Right cardiac atrium (tissue), 5 donors: ENCODE measurements at regions not wholly inside any gene's neighbourhood (a gene's known extent, or its start where the extent isn't known, plus 50 kb on each side); places are given as distances from the start of the nearest gene placed in this dataset.

Experiments used
- ATAC-seq, 2 donors: fragments of 200-7000 bp; cut with Tn5 transposase; one replicate each; pipeline versions ENCODE4 v1.8.0 to v1.9.1; 2020; ENCODE audit warnings: moderate library complexity in 2 of 2, mild to moderate bottlenecking in 1 of 2
- DNase-seq, 3 donors: peaks; one replicate each; pipeline ENCODE4 v3.0.0-alpha.2; 2020
- H3K27ac ChIP-seq: one replicate; pipeline ENCODE4 v1.5.1; 2013; ENCODE audit warnings: mild to moderate bottlenecking, low read length, control low read depth, moderate library complexity
- H3K27me3 ChIP-seq: one replicate; pipeline ENCODE4 v1.6.1; 2013; ENCODE audit not compliant: control insufficient read depth, insufficient read depth
- H3K4me1 ChIP-seq: one replicate; pipeline ENCODE4 v1.6.1; 2013; ENCODE audit warnings: low read length; ENCODE audit not compliant: control insufficient read depth, insufficient read depth
- H3K4me3 ChIP-seq: one replicate; pipeline ENCODE4 v1.5.1; 2013; ENCODE audit warnings: low read length, control low read depth
- H3K9me3 ChIP-seq: one replicate; pipeline ENCODE4 v1.6.1; 2013; ENCODE audit warnings: low read length; ENCODE audit not compliant: control insufficient read depth
- WGBS: extraction: QIAGEN DNeasy Blood & Tissue Kit; methylation state at CpG from one replicate; pipeline ENCODE4 v1.1.7; 2013; 5-methylcytosine and 5-hydroxymethylcytosine counted together
- intact Hi-C, 4 donors: fragments of 100-400 bp; cut with DNase I; formaldehyde crosslinking; loops; one replicate each; pipeline versions ENCODE4 v1.11.0 to v1.14.0; 2022 to 2023
- donor health status: healthy with polysubstance abuse.
- donor health status: DM: no; HTN: yes; CAD: no.
- donor health status: DM: no; HTN: no; CAD: no.
- donor health status: DM: no; HTN: yes; CAD: no; lungs with severe emphysema.
- donor health status: DM: yes; HTN: yes; CAD: no.

DNA sequence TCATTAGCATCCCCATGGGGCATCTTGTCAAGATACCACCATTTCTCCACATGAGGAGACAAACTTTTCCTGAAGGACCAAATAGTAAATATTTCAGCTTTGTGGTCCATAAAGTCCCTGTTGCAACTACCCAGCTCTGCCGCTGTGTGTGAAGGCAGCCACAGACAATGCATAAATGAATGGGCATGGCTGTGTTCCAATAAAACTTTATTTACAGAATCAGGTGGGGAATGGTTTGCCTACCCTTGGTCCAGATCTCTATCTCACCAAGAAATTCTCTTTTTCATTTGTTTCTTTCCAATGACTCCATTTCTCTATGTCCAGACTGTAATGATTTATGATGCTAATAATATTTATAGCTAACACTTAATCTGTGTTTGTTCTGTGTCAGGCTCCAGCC lies 409.3 kb upstream of the TBX3 start:
- no peaks in the 10 kb centered on the region for H3K27me3 ChIP-seq
- H3K27ac ChIP-seq, result no peak overlapping the region
- DNase-seq, result no peak
- H3K9me3 ChIP-seq, result no peaks in the 10 kb centered on the region
- intact Hi-C loops, result no loop called here
- H3K4me1 ChIP-seq, result no peaks in the 10 kb centered on the region
- ATAC-seq, result no peak
- 98% methylated on average over 1 of the region's 1 CpG for WGBS
- H3K4me3 ChIP-seq, result no peak overlapping the region

DNA sequence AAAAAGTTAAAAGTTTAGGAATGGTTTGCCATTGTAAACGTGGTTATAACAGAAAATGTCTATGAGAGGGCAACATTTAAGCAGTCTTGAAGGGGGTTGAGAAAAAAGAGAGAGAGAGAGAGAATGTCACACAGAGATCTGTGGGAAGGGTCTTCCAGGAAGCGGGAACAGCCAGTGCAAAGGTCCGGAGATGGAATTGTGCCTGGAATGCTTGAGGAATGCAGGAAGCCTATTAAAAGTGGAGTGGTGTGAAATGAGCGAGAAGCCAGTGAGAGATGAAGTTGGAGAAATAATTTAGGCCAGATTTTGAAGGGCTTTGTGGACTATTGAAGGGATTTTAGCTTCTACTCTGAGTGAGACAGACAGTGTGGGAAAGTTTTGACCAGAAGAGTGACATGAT lies 406.8 kb upstream of the TBX3 start:
- ATAC-seq, result no peak
- no peaks in the 10 kb centered on the region for H3K27me3 ChIP-seq
- no peak overlapping the region for H3K4me3 ChIP-seq
- 81% methylated on average over 4 of the region's 4 CpGs for WGBS
- H3K9me3 ChIP-seq, result no peaks in the 10 kb centered on the region
- intact Hi-C loops, result no loop called here
- H3K4me1 ChIP-seq, result no peaks in the 10 kb centered on the region
- no peak overlapping the region for H3K27ac ChIP-seq
- DNase-seq, result no peak

DNA sequence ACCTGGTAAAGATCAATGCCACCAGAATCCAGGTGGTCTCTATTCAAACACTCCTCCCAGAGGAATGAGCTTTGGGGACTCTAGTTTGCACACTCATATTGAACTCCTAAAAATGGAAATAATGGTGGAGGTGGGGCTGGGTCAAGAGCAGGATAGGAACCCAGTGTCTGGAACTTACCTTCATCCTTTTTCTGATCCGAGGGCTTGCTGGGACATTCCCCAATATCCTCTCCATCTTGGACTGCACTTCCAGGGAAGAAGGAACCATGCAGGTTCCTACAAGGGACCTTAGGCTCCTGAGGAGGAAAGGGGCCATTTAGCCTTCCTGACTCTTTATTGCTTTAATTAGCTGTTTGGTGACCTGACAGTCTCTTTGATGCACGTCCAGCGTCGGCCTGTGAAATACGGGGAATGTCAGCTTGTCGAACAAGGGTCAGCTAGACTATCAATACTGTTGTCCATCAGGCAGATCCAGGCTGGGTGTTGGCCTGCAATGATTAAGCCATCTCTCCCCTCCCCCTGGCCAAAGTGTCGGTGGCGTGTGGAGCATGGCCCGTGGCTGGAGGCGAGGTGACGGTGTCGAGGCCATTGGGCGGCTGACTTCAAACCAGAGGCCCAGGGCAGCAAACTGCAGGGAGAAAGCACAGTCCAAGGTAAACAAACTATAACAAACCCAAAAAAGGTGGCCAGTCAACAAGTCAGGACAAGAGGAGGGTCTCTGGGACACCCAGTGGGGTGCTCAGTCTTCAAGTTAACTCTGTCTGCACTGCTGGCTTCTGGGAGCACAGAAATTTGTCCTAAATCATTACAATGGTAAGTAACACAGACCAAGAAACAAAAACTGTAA lies 405.2 kb upstream of the TBX3 start:
- Histone ChIP-seq H3K4me3 (no peak overlapping the region), H3K27ac (no peak overlapping the region), H3K9me3 (no peaks in the 10 kb centered on the region), H3K27me3 (no peaks in the 10 kb centered on the region), H3K4me1 (no peaks in the 10 kb centered on the region)
- 74% methylated on average over 13 of the region's 13 CpGs for WGBS
- ATAC-seq, result no peak
- DNase-seq, result no peak
- intact Hi-C loops, result no loop called here

DNA sequence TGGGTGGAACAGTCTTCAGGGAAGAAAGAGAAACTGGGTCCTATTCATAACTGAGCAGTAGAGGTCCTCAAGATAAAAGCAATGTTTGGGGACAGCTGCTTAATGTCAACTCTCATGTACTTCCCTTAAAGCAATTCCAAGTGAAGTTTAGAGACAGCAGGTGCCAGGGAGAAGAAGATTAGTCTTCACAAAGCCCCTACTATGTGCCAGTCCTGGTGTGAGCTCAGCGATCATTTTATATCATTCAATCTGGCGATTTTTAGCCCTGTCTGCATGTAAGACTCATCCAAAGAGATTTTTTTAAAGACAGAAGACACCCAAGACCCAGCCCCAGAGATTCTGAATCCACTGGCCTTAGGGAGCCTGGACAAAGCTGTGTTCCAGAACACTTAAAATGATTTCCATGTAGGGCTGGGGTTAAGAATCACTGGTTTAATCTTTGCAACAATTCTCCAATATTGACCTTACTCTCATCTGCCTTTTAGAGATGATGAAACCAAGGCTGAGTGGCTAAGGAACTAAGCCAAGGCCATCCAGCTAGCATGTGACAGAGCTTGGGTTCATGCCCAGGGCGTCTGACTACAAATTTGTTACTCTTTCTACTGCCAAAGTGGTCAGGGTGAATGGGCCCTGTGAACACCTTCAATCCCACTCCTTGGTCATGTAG lies 404.5 kb upstream of the TBX3 start:
- no peak overlapping the region for H3K4me3 ChIP-seq
- ATAC-seq, result no peak
- no peak overlapping the region for H3K27ac ChIP-seq
- 66% methylated on average over 3 of the region's 3 CpGs for WGBS
- peak in 2 of 3 donors; percentile 25 to 58 for DNase-seq
- intact Hi-C loops, result no loop called here
- H3K27me3 ChIP-seq, result no peaks in the 10 kb centered on the region
- H3K4me1 ChIP-seq, result no peaks in the 10 kb centered on the region
- H3K9me3 ChIP-seq, result no peaks in the 10 kb centered on the region

DNA sequence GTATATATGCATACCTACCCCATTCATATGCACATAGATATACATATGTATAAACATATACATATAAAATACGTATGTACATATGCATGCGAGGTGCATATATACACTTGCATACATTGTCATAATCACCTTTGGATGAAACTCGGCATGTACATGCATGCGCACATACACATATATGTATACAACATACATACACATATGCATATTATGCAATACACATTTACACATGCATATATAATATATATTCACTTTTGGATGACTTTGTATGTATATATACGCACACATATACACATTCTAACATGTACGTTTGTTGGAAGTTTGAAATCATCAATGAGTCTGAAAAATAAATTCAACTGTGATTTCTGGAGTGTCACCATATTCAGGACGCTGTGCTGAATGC lies 401.6 kb upstream of the TBX3 start:
- H3K9me3 ChIP-seq, result no peaks in the 10 kb centered on the region
- H3K27me3 ChIP-seq, result no peaks in the 10 kb centered on the region
- 95% methylated on average over 7 of the region's 7 CpGs for WGBS
- no peaks in the 10 kb centered on the region for H3K4me1 ChIP-seq
- no peak for DNase-seq
- H3K27ac ChIP-seq, result no peak overlapping the region
- H3K4me3 ChIP-seq, result no peak overlapping the region
- intact Hi-C loops, result no loop called here
- no peak for ATAC-seq

DNA sequence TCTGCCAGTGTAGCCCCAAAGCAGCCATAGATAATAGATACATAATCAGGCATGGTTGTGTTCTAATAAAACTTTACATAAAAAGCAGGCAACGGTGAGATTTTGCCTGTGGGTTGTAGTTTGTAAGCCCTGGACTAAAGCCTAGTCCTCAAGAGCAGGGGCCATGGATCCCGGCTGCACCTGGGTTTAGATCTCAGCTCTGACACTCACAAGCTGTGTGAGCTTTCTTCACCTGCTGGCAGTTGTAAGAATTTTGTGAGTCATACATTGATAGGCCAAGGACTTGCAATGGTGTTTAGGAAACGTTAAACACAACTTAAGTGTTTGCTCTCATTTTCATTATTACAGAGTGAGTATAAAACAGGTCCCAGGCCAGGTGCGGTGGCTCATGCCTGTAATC lies 395.8 kb upstream of the TBX3 start:
- no peak for DNase-seq
- intact Hi-C loops, result no loop called here
- Histone ChIP-seq H3K27me3 (no peaks in the 10 kb centered on the region), H3K4me1 (no peaks in the 10 kb centered on the region), H3K27ac (no peak overlapping the region), H3K4me3 (no peak overlapping the region), H3K9me3 (no peaks in the 10 kb centered on the region)
- ATAC-seq, result no peak
- WGBS, result 74% methylated on average over 4 of the region's 4 CpGs

DNA sequence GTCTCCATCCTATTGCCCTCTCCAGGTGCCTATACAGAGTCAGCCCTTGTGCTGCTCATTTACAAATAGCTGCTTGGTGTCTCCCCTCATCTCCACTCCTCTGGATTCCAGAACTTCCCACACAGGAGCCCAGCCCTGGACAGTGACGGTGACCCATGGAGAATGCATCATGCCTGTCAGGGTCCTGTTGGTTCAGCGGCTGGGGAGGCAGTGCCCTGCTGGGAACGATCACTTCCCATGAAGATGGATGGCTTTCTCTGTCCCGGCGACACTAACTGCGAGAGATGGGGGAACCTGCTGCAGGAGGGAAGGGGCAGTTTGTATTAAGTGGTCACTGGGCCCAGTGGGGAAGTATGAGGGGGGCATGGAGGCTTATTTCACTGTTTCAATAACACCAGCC lies 395.0 kb upstream of the TBX3 start:
- ATAC-seq, result no peak
- Histone ChIP-seq H3K9me3 (no peaks in the 10 kb centered on the region), H3K4me1 (no peaks in the 10 kb centered on the region), H3K27ac (no peak overlapping the region), H3K4me3 (no peak overlapping the region), H3K27me3 (no peaks in the 10 kb centered on the region)
- no peak for DNase-seq
- WGBS, result 58% methylated on average over 6 of the region's 6 CpGs
- intact Hi-C loops, result no loop called here

DNA sequence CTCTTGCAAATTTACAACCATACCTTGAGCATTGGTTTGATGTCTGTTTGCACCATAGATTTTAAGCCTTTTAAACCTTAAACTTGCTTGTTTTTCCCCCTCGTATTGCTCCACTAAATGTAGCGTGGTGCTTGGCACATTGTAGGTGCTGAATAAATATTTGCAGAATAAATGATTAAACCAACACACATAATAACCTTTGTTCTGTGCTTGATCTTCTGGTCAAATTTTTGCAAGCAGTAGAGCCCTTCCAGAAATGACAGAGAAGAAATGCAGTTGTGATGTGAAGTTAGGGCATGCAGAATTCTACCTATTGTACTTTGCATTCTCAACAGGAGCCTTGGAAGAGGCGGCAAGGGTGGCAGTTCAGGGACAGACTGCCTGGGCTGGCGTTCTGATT lies 394.4 kb upstream of the TBX3 start:
- Histone ChIP-seq H3K27me3 (no peaks in the 10 kb centered on the region), H3K9me3 (no peaks in the 10 kb centered on the region), H3K4me3 (no peak overlapping the region), H3K27ac (no peak overlapping the region), H3K4me1 (no peaks in the 10 kb centered on the region)
- ATAC-seq, result no peak
- no peak for DNase-seq
- intact Hi-C loops, result no loop called here
- 92% methylated on average over 4 of the region's 4 CpGs for WGBS

DNA sequence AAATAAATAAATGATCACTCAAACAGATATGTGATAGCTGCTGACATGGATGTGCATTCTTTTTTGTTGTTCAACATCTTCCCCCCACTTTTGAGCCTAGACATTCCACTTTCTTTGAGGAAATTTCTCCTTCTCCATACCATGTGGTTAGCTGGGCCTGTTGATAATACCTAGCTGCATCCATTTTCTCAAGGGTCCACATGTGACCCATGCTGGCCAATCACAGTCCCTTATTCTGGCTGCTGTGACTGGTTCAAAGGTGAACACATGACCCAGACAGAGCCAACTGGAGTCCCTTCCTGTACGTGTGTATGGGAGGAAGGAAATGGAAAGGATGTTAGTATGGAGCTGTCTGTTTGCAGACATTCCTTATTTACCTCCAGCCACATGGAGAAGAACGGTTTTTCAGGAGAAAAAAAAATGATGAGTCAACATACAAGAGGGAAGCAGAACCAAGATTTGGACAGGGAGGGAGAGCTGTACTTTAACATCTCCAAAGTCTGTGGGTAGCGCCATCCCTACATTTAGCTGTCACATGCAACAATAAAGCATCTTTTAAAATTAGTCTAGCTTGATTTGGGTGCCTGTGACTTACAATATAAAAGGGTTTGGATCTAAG lies 391.7 kb upstream of the TBX3 start:
- Histone ChIP-seq H3K9me3 (no peaks in the 10 kb centered on the region), H3K27ac (no peak overlapping the region), H3K4me3 (no peak overlapping the region), H3K4me1 (no peaks in the 10 kb centered on the region), H3K27me3 (no peaks in the 10 kb centered on the region)
- intact Hi-C loops, result no loop called here
- DNase-seq, result no peak
- WGBS, result 74% methylated on average over 3 of the region's 3 CpGs
- ATAC-seq, result no peak

DNA sequence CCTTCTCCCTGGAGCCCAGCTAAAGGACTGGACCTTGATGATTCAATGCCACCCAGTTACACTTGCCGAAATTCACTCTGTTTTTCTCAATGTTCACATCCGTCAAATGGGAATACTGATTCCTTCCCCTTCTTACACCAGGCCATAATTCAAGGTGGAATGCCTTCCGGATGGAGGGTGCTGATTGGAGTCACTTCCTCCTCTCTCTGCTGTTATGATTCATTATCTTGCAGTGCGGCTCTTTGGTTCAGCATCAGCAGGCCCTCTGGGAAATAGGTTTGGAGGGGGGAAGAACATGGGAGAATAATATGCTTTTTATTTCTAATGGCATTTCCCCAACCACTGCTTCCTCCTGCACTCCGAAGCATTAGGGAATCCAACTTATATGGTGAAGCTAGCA lies 390.6 kb upstream of the TBX3 start:
- intact Hi-C loops, result no loop called here
- H3K4me3 ChIP-seq, result no peak overlapping the region
- no peaks in the 10 kb centered on the region for H3K4me1 ChIP-seq
- WGBS, result 75% methylated on average over 5 of the region's 5 CpGs
- no peak for DNase-seq
- H3K27me3 ChIP-seq, result no peaks in the 10 kb centered on the region
- H3K27ac ChIP-seq, result no peak overlapping the region
- H3K9me3 ChIP-seq, result no peaks in the 10 kb centered on the region
- no peak for ATAC-seq

DNA sequence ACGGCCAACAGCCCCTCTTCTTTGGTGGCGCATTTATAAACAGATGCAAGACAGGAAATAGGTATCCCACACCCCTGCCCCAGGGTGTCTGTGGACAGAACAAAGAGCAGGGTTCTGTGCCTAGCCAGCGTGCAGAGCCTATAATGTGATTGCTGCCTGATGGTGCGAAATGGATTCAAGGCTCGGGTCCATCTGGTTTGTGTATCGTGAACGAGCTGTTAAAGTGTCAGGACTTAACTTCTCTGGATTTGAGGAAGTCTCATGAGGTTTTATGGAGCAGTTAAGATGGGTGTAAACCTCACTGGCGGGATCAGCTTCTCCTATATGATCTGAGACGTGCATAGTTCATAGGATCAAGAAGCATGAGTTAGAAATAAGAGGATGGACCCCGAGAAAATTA lies 388.7 kb upstream of the TBX3 start:
- intact Hi-C loops, result no loop called here
- WGBS, result 58% methylated on average over 10 of the region's 10 CpGs
- no peaks in the 10 kb centered on the region for H3K27me3 ChIP-seq
- H3K4me1 ChIP-seq, result no peaks in the 10 kb centered on the region
- ATAC-seq (no peak), DNase-seq (no peak)
- H3K4me3 ChIP-seq, result no peak overlapping the region
- H3K9me3 ChIP-seq, result no peaks in the 10 kb centered on the region
- no peak overlapping the region for H3K27ac ChIP-seq
